ENCODE measurements at regions not wholly inside any gene's neighbourhood (a gene's known extent, or its start where the extent isn't known, plus 50 kb on each side); places are given as distances from the start of the nearest gene placed in this dataset.

DNA sequence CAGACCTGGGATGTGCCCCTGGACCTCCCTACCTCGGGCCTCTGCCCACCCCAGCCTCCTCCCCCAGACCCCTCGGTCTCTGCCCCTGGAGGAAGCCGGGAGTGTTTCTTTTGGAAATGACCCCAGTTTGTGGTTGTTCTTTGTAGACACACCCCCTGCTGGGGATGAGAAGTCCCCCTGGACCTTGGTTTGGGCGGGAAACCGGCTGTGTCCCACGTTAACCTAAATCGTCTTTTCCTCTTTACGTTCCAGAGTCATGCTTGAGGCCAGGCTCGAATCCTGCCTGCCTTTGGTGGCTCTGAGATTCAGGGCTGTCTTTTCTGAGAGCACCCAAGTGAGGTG, 116.6 kb downstream of the METRNL start:
- no peak for TF ChIP-seq EZH2phosphoT487 (IDR thresholded peaks at IDR 0.05; ENCODE audit: borderline replicate concordance, low read depth, low read length)
- TF ChIP-seq, protein P1, sequence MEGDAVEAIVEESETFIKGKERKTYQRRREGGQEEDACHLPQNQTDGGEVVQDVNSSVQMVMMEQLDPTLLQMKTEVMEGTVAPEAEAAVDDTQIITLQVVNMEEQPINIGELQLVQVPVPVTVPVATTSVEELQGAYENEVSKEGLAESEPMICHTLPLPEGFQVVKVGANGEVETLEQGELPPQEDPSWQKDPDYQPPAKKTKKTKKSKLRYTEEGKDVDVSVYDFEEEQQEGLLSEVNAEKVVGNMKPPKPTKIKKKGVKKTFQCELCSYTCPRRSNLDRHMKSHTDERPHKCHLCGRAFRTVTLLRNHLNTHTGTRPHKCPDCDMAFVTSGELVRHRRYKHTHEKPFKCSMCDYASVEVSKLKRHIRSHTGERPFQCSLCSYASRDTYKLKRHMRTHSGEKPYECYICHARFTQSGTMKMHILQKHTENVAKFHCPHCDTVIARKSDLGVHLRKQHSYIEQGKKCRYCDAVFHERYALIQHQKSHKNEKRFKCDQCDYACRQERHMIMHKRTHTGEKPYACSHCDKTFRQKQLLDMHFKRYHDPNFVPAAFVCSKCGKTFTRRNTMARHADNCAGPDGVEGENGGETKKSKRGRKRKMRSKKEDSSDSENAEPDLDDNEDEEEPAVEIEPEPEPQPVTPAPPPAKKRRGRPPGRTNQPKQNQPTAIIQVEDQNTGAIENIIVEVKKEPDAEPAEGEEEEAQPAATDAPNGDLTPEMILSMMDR (conservative IDR thresholded peaks at IDR 0.05; ENCODE audit: low read length): no peak

Data from OCI-LY7 (cell line).